Parathyroid adenoma (tissue), 2 donors: ENCODE measurements at regions not wholly inside any gene's neighbourhood (a gene's known extent, or its start where the extent isn't known, plus 50 kb on each side); places are given as distances from the start of the nearest gene placed in this dataset.

Source experiments
- H2AFZ ChIP-seq: fragments of 300-600 bp; sonication (generic); one replicate; pipeline ENCODE4 v1.7.0; 2017; ENCODE audit warnings: antibody characterized with exemption, mild to moderate bottlenecking
- H3K27ac ChIP-seq: fragments of 300-600 bp; sonication (generic); one replicate; pipeline ENCODE4 v1.7.0; 2017
- H3K27me3 ChIP-seq: fragments of 300-600 bp; sonication (generic); one replicate; pipeline ENCODE4 v1.7.0; 2017; ENCODE audit warnings: low read length; ENCODE audit not compliant: control insufficient read depth, insufficient read depth
- H3K36me3 ChIP-seq: fragments of 300-600 bp; sonication (generic); one replicate; pipeline ENCODE4 v1.7.0; 2017; ENCODE audit warnings: low read length; ENCODE audit not compliant: control insufficient read depth, insufficient read depth
- H3K4me1 ChIP-seq: fragments of 300-600 bp; sonication (generic); one replicate; pipeline ENCODE4 v1.7.0; 2017; ENCODE audit warnings: control low read depth
- H3K4me2 ChIP-seq: fragments of 300-600 bp; sonication (generic); one replicate; pipeline ENCODE4 v1.7.0; 2017; ENCODE audit warnings: low read length
- H3K4me3 ChIP-seq: fragments of 300-600 bp; sonication (generic); one replicate; pipeline ENCODE4 v1.7.0; 2017; ENCODE audit warnings: low read depth, low read length
- H3K79me2 ChIP-seq: fragments of 300-600 bp; sonication (generic); one replicate; pipeline ENCODE4 v1.7.0; 2017; ENCODE audit warnings: control low read depth
- H3K9ac ChIP-seq: fragments of 300-600 bp; sonication (generic); one replicate; pipeline ENCODE4 v1.7.0; 2017; ENCODE audit warnings: mild to moderate bottlenecking
- H3K9me3 ChIP-seq: fragments of 300-600 bp; sonication (generic); one replicate; pipeline ENCODE4 v1.7.0; 2017; ENCODE audit warnings: low read length; ENCODE audit not compliant: control insufficient read depth
- TF ChIP-seq, protein P1 (sequence below): fragments of 300-600 bp; sonication (generic); IDR thresholded peaks from one replicate; pipeline ENCODE4 v1.7.0; 2017; ENCODE audit warnings: antibody characterized with exemption, mild to moderate bottlenecking
- donor health status: primary hyperparathyroidism.

DNA sequence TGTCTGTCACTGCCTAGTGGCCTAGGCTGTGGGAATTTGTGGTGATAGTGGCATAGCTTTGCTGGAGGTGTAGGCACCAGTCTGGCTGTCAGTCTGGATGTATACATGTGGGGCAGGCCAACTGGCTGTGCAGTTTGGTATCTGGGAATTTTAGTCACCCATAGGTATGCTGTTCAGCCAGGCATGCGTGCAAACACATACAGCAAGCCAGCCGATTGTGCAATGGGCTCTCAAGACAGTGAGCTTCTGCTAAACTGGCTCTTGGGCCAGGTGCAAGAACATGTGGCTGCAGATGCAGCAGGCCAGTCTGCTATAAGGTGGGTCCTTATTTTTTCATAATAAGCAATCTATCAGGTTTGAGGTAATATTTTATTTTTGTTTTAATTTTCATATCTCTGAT, 87.1 kb upstream of the PLSCR5 start:
- Histone ChIP-seq H3K79me2 (no peaks in the 10 kb centered on the region), H3K4me2 (no peak overlapping the region), H3K9me3 (no peaks in the 10 kb centered on the region), H3K9ac (no peak overlapping the region), H3K27me3 (no peaks in the 10 kb centered on the region), H2AFZ (no peak overlapping the region), H3K27ac (no peak overlapping the region), H3K4me1 (no peaks in the 10 kb centered on the region), H3K36me3 (no peaks in the 10 kb centered on the region), H3K4me3 (no peak overlapping the region)
- TF ChIP-seq, protein P1, sequence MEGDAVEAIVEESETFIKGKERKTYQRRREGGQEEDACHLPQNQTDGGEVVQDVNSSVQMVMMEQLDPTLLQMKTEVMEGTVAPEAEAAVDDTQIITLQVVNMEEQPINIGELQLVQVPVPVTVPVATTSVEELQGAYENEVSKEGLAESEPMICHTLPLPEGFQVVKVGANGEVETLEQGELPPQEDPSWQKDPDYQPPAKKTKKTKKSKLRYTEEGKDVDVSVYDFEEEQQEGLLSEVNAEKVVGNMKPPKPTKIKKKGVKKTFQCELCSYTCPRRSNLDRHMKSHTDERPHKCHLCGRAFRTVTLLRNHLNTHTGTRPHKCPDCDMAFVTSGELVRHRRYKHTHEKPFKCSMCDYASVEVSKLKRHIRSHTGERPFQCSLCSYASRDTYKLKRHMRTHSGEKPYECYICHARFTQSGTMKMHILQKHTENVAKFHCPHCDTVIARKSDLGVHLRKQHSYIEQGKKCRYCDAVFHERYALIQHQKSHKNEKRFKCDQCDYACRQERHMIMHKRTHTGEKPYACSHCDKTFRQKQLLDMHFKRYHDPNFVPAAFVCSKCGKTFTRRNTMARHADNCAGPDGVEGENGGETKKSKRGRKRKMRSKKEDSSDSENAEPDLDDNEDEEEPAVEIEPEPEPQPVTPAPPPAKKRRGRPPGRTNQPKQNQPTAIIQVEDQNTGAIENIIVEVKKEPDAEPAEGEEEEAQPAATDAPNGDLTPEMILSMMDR, result no peak

DNA sequence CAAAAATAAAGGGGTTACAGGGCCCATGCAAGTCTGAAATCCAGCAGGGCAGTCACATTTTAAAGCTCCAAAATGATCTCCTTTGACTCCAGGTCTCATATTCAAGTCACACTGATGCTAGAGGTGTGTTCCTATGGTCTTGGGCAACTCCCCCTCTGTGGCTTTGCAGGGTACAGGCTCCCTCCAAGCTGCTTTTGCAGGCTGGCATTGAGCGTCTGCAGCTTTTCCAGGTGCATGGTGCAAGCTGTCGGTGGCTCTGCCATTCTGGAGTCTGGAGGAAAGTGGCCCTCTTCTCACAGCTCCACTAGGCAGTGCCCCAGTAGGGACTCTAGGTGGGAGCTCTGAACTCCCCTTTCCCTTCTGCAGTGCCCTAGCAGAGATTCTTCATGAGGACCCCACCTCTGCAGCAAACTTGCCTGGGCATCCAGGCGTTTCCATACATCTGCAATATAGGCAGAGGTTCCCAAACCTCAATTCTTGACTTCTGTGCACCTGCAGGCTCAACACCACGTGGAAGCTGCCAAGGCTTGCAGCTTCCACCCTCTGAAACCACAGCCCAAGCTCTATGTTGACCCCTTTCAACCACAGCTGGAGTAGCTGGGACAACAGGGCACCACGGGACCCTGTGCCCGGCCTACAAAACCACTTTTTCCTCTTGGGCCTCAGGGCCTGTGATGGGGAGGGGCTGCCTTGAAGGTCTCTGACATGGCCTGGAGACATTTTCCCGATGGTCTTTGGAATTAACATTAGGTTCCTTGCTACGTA, 80.1 kb upstream of the PLSCR5 start:
- TF ChIP-seq, protein P1, result no peak
- no peaks in the 10 kb centered on the region for H3K79me2 ChIP-seq
- H3K27me3 ChIP-seq, result no peaks in the 10 kb centered on the region
- no peak overlapping the region for H3K9ac ChIP-seq
- H3K9me3 ChIP-seq, result no peaks in the 10 kb centered on the region
- H3K4me2 ChIP-seq, result no peak overlapping the region
- no peaks in the 10 kb centered on the region for H3K36me3 ChIP-seq
- no peak overlapping the region for H3K4me3 ChIP-seq
- no peak overlapping the region for H2AFZ ChIP-seq
- no peaks in the 10 kb centered on the region for H3K4me1 ChIP-seq
- no peak overlapping the region for H3K27ac ChIP-seq

DNA sequence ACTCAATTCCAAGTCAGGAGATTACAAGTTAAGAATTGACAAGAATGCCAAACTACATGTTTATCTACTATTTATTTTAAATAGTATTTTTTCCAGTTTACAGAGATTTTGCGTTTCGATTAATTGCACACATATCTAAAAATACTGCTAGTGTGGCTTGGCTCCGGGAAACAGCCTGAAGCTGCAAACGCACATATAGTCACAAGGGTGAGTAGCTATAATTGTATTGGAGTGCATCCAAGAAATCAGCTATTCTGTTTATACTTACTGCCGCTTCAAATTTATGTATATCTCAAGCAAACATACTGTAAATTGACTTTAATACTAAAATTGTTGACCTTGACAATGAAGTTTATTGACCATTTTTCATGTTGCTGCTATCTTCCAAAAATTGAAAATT, 77.0 kb upstream of the PLSCR5 start:
- H3K4me2 ChIP-seq, result no peak overlapping the region
- no peaks in the 10 kb centered on the region for H3K79me2 ChIP-seq
- H3K36me3 ChIP-seq, result no peaks in the 10 kb centered on the region
- no peak overlapping the region for H2AFZ ChIP-seq
- TF ChIP-seq, protein P1, result no peak
- no peaks in the 10 kb centered on the region for H3K9me3 ChIP-seq
- H3K4me3 ChIP-seq, result no peak overlapping the region
- H3K4me1 ChIP-seq, result no peaks in the 10 kb centered on the region
- no peak overlapping the region for H3K27ac ChIP-seq
- no peaks in the 10 kb centered on the region for H3K27me3 ChIP-seq
- H3K9ac ChIP-seq, result no peak overlapping the region

DNA sequence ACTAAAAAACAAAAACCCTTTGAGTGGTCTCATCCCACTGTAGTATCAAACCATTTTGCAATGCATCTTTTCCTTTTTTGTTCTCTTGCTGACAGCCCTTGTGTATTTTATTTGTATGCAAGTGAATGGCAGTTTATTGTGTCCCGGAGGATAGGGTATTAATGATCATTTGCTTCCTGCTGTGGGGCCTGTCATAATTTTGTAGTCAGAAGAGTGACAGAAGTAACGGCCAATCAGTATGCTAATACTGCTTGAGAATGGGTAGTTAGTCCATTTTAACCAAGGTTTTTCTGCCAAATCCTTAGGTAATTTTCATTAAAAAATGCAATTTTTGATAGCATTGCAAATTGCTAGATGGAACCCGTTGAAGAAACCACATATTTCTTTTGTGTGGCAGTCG, 75.5 kb upstream of the PLSCR5 start:
- no peak overlapping the region for H2AFZ ChIP-seq
- H3K36me3 ChIP-seq, result no peaks in the 10 kb centered on the region
- H3K4me3 ChIP-seq, result no peak overlapping the region
- TF ChIP-seq, protein P1, result no peak
- no peak overlapping the region for H3K9ac ChIP-seq
- no peaks in the 10 kb centered on the region for H3K4me1 ChIP-seq
- H3K27me3 ChIP-seq, result no peaks in the 10 kb centered on the region
- H3K4me2 ChIP-seq, result no peak overlapping the region
- H3K27ac ChIP-seq, result no peak overlapping the region
- no peaks in the 10 kb centered on the region for H3K79me2 ChIP-seq
- H3K9me3 ChIP-seq, result no peaks in the 10 kb centered on the region

DNA sequence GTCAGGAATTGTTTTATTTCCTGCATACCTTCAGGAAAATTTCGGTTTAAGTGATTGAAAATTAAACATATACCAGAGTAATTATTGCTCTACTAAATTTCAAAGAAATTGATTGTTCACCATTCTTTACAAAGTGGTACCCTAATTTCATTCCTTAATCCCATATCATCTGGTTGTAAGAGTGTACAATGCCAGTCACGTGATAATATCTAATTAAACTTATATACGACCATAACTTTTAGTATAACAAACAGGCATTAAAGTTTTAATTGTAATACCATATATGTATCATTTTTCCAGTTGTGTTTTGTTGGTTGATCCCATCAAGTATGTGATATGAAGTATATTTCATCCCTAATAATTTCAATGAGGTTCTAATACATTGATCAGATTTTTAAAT, 74.8 kb upstream of the PLSCR5 start:
- Histone ChIP-seq H2AFZ (no peak overlapping the region), H3K4me2 (no peak overlapping the region), H3K9me3 (no peaks in the 10 kb centered on the region), H3K27me3 (no peaks in the 10 kb centered on the region), H3K27ac (no peak overlapping the region), H3K36me3 (no peaks in the 10 kb centered on the region), H3K4me1 (no peaks in the 10 kb centered on the region), H3K9ac (no peak overlapping the region), H3K79me2 (no peaks in the 10 kb centered on the region), H3K4me3 (no peak overlapping the region)
- TF ChIP-seq, protein P1, result no peak
